ENCODE measurements at regions not wholly inside any gene's neighbourhood (a gene's known extent, or its start where the extent isn't known, plus 50 kb on each side); places are given as distances from the start of the nearest gene placed in this dataset.

- TF ChIP-seq CTCF (optimal IDR thresholded peaks at IDR 0.05 in 1 of 3, IDR thresholded peaks at IDR 0.05 in 1 of 3, conservative IDR thresholded peaks at IDR 0.05 in 1 of 3; ENCODE audit: extremely low read depth in 1 of 3, insufficient read depth in 2 of 3, low read length in 3 of 3) (no peak), EZH2 (IDR thresholded peaks at IDR 0.05; ENCODE audit: low read length) (no peak)
Observed at GRCh38 chrX:39769748-39770147, 328.0 kb downstream of the BCOR start.

Measured in keratinocyte (primary cell).